ENCODE measurements at regions not wholly inside any gene's neighbourhood (a gene's known extent, or its start where the extent isn't known, plus 50 kb on each side); places are given as distances from the start of the nearest gene placed in this dataset.

DNA sequence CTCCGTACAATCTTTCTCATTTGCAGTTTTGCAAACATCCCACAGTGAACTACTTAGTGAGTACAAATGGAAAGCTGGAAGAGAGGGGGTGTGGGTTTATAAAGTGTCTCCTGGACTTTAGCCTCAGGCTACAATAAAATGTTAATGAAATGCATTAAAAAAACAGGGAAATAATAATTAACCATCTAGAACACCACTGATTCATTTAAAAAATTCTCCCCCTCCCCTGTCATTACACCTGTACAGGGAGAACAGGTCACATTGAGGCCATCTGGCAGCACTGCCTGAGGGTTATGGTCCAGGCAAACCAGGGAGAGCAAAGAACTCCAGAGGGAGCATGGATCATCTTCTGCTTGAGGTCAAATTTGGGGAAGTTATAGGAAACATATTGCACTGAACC lies 96.3 kb downstream of the TSPAN8 start:
- DNase-seq (ENCODE audit: low read depth, low spot score) (no peak), FAIRE-seq (no peak)
- Histone ChIP-seq H3K36me3 (ENCODE audit: control insufficient read depth in 2 of 2, extremely low read depth in 1 of 2, insufficient read depth in 2 of 2, low read length in 2 of 2) (no peaks in the 10 kb centered on the region), H3K9me1 (ENCODE audit: control insufficient read depth, extremely low read depth, insufficient read depth, low read length) (no peaks in the 10 kb centered on the region), H4K20me1 (ENCODE audit: control insufficient read depth, extremely low read depth, insufficient read depth, low read length) (no peaks in the 10 kb centered on the region), H3K4me2 (ENCODE audit: control insufficient read depth, extremely low read depth, insufficient read depth, low read depth, low read length) (no peak overlapping the region), H3K9ac (ENCODE audit: control insufficient read depth, extremely low read depth, insufficient read depth, low read length) (no peak overlapping the region), H3K27me3 (ENCODE audit: control insufficient read depth, extremely low read depth, insufficient read depth, low read length) (no peaks in the 10 kb centered on the region), H3K4me1 (ENCODE audit: control insufficient read depth, extremely low read depth, insufficient read depth, low read length) (no peaks in the 10 kb centered on the region), H3K4me3 (ENCODE audit: control insufficient read depth in 2 of 3, extremely low read depth in 1 of 3, insufficient read depth in 2 of 3, low read depth in 1 of 3, low read length in 3 of 3) (no peak overlapping the region), H2AFZ (ENCODE audit: control insufficient read depth, low read length) (no peak overlapping the region), H3K79me2 (ENCODE audit: control insufficient read depth, insufficient read depth, low read length) (no peaks in the 10 kb centered on the region), H3K27ac (ENCODE audit: control insufficient read depth, insufficient read depth, low read length) (no peak overlapping the region), H3K9me3 (ENCODE audit: control insufficient read depth, low read depth, low read length) (no peaks in the 10 kb centered on the region)
- TF ChIP-seq, protein P1, sequence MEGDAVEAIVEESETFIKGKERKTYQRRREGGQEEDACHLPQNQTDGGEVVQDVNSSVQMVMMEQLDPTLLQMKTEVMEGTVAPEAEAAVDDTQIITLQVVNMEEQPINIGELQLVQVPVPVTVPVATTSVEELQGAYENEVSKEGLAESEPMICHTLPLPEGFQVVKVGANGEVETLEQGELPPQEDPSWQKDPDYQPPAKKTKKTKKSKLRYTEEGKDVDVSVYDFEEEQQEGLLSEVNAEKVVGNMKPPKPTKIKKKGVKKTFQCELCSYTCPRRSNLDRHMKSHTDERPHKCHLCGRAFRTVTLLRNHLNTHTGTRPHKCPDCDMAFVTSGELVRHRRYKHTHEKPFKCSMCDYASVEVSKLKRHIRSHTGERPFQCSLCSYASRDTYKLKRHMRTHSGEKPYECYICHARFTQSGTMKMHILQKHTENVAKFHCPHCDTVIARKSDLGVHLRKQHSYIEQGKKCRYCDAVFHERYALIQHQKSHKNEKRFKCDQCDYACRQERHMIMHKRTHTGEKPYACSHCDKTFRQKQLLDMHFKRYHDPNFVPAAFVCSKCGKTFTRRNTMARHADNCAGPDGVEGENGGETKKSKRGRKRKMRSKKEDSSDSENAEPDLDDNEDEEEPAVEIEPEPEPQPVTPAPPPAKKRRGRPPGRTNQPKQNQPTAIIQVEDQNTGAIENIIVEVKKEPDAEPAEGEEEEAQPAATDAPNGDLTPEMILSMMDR (optimal IDR thresholded peaks at IDR 0.05 in 1 of 3, IDR thresholded peaks at IDR 0.05 in 1 of 3, conservative IDR thresholded peaks at IDR 0.05 in 1 of 3; ENCODE audit: extremely low read depth in 1 of 3, insufficient read depth in 2 of 3, low read length in 3 of 3), result no peak
- dilution Hi-C loops (cut with MboI; ENCODE audit: extremely low pct_ligation_motif_present, low sequenced_read_pairs), result no loop called here

DNA sequence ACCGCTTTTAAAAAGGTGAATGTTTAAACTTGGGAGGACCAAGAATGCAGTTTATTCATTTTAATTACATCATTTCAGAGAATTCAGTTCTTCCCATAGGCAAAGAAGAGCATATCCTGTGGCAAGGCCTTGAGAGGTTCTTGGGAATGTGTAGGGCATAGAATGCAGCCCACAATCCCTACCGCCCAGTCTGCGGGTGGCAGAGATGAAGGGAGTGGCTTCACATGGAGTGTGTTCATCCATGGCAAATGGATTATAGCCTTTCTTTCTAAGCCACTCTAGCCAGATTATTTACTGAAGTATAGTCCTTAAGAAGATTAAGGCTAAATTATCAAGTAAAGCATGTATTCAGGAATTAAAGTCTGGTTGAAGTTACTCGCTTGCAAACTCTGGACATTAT lies 97.4 kb downstream of the TSPAN8 start:
- TF ChIP-seq EZH2 (IDR thresholded peaks at IDR 0.05; ENCODE audit: low read length), result no peak
- TF ChIP-seq, protein P1 (optimal IDR thresholded peaks at IDR 0.05 in 1 of 3, IDR thresholded peaks at IDR 0.05 in 1 of 3, conservative IDR thresholded peaks at IDR 0.05 in 1 of 3; ENCODE audit: extremely low read depth in 1 of 3, insufficient read depth in 2 of 3, low read length in 3 of 3), result no peak
- Histone ChIP-seq H3K27me3 (ENCODE audit: control insufficient read depth, extremely low read depth, insufficient read depth, low read length) (no peaks in the 10 kb centered on the region), H3K9me1 (ENCODE audit: control insufficient read depth, extremely low read depth, insufficient read depth, low read length) (no peaks in the 10 kb centered on the region), H3K36me3 (ENCODE audit: control insufficient read depth in 2 of 2, extremely low read depth in 1 of 2, insufficient read depth in 2 of 2, low read length in 2 of 2) (no peaks in the 10 kb centered on the region), H3K4me3 (ENCODE audit: control insufficient read depth in 2 of 3, extremely low read depth in 1 of 3, insufficient read depth in 2 of 3, low read depth in 1 of 3, low read length in 3 of 3) (no peak overlapping the region), H3K9me3 (ENCODE audit: control insufficient read depth, low read depth, low read length) (no peaks in the 10 kb centered on the region), H3K4me2 (ENCODE audit: control insufficient read depth, extremely low read depth, insufficient read depth, low read depth, low read length) (no peak overlapping the region), H2AFZ (ENCODE audit: control insufficient read depth, low read length) (no peak overlapping the region), H3K9ac (ENCODE audit: control insufficient read depth, extremely low read depth, insufficient read depth, low read length) (no peak overlapping the region), H3K79me2 (ENCODE audit: control insufficient read depth, insufficient read depth, low read length) (no peaks in the 10 kb centered on the region), H4K20me1 (ENCODE audit: control insufficient read depth, extremely low read depth, insufficient read depth, low read length) (no peaks in the 10 kb centered on the region), H3K4me1 (ENCODE audit: control insufficient read depth, extremely low read depth, insufficient read depth, low read length) (no peaks in the 10 kb centered on the region), H3K27ac (ENCODE audit: control insufficient read depth, insufficient read depth, low read length) (no peak overlapping the region)
- dilution Hi-C loops (cut with MboI; ENCODE audit: extremely low pct_ligation_motif_present, low sequenced_read_pairs), result no loop called here
- DNase-seq (ENCODE audit: low read depth, low spot score) (no peak), FAIRE-seq (no peak)

Measured in keratinocyte (primary cell).